ENCODE measurements at regions not wholly inside any gene's neighbourhood (a gene's known extent, or its start where the extent isn't known, plus 50 kb on each side); places are given as distances from the start of the nearest gene placed in this dataset.

- no peak overlapping the region for H3K27ac ChIP-seq (ENCODE audit: low read depth, low read length)
- TF ChIP-seq EZH2phosphoT487 (conservative IDR thresholded peaks at IDR 0.05; ENCODE audit: low read length) (no peak), CTCF (IDR thresholded peaks at IDR 0.05; ENCODE audit: insufficient read depth, low read length, poor library complexity, severe bottlenecking) (no peak)
Observed at GRCh38 chr18:44178476-44178875, 502.2 kb upstream of the SETBP1 start.

GRCh38 chr18:44179693-44180092 lies 501.0 kb upstream of the SETBP1 start:
- no peak overlapping the region for H2AFZ ChIP-seq (ENCODE audit: low read depth, low read length, severe bottlenecking)
- no peaks in the 10 kb centered on the region for H3K27me3 ChIP-seq (ENCODE audit: low read length)
- no peak overlapping the region for H3K9ac ChIP-seq (ENCODE audit: low read length)
- no peak overlapping the region for H3K27ac ChIP-seq (ENCODE audit: low read depth, low read length)
- no peaks in the 10 kb centered on the region for H3K36me3 ChIP-seq (ENCODE audit: low read length)
- H3K9me2 ChIP-seq (replicated peaks; ENCODE audit: insufficient read depth, low read length) = no peaks in the 10 kb centered on the region
- H3F3A ChIP-seq (ENCODE audit: insufficient read depth) = no peaks in the 10 kb centered on the region
- TF ChIP-seq EZH2phosphoT487 (conservative IDR thresholded peaks at IDR 0.05; ENCODE audit: low read length) (no peak), CTCF (IDR thresholded peaks at IDR 0.05; ENCODE audit: insufficient read depth, low read length, poor library complexity, severe bottlenecking) (no peak)
- no peaks in the 10 kb centered on the region for H4K20me1 ChIP-seq (ENCODE audit: low read depth, low read length)
- no peak overlapping the region for H3K4me2 ChIP-seq (ENCODE audit: low read depth, low read length, poor library complexity, severe bottlenecking)
- no peaks in the 10 kb centered on the region for H3K79me2 ChIP-seq (ENCODE audit: insufficient read depth, low read length)
- no peaks in the 10 kb centered on the region for H3K9me3 ChIP-seq (ENCODE audit: insufficient read depth, low read length)
- H3K4me3 ChIP-seq (ENCODE audit: insufficient read depth, low read length, poor library complexity, severe bottlenecking) = no peak overlapping the region

More at GRCh38 chr18:44178476-44178875, 502.2 kb upstream of the SETBP1 start:
- Histone ChIP-seq H3K4me2 (ENCODE audit: low read depth, low read length, poor library complexity, severe bottlenecking) (no peak overlapping the region), H2AFZ (ENCODE audit: low read depth, low read length, severe bottlenecking) (no peak overlapping the region), H4K20me1 (ENCODE audit: low read depth, low read length) (no peaks in the 10 kb centered on the region), H3K36me3 (ENCODE audit: low read length) (no peaks in the 10 kb centered on the region), H3K27me3 (ENCODE audit: low read length) (no peaks in the 10 kb centered on the region), H3F3A (ENCODE audit: insufficient read depth) (no peaks in the 10 kb centered on the region), H3K9me2 (replicated peaks; ENCODE audit: insufficient read depth, low read length) (no peaks in the 10 kb centered on the region), H3K79me2 (ENCODE audit: insufficient read depth, low read length) (no peaks in the 10 kb centered on the region), H3K9ac (ENCODE audit: low read length) (no peak overlapping the region), H3K9me3 (ENCODE audit: insufficient read depth, low read length) (no peaks in the 10 kb centered on the region), H3K4me3 (ENCODE audit: insufficient read depth, low read length, poor library complexity, severe bottlenecking) (no peak overlapping the region)

- Histone ChIP-seq H3K36me3 (ENCODE audit: low read length) (no peaks in the 10 kb centered on the region), H3K9ac (ENCODE audit: low read length) (no peak overlapping the region), H3K4me2 (ENCODE audit: low read depth, low read length, poor library complexity, severe bottlenecking) (no peak overlapping the region), H3K9me2 (replicated peaks; ENCODE audit: insufficient read depth, low read length) (no peaks in the 10 kb centered on the region), H3K9me3 (ENCODE audit: insufficient read depth, low read length) (no peaks in the 10 kb centered on the region), H3F3A (ENCODE audit: insufficient read depth) (no peaks in the 10 kb centered on the region), H4K20me1 (ENCODE audit: low read depth, low read length) (no peaks in the 10 kb centered on the region), H3K79me2 (ENCODE audit: insufficient read depth, low read length) (no peaks in the 10 kb centered on the region), H2AFZ (ENCODE audit: low read depth, low read length, severe bottlenecking) (no peak overlapping the region), H3K27ac (ENCODE audit: low read depth, low read length) (no peak overlapping the region), H3K27me3 (ENCODE audit: low read length) (no peaks in the 10 kb centered on the region), H3K4me3 (ENCODE audit: insufficient read depth, low read length, poor library complexity, severe bottlenecking) (no peak overlapping the region)
- TF ChIP-seq CTCF (IDR thresholded peaks at IDR 0.05; ENCODE audit: insufficient read depth, low read length, poor library complexity, severe bottlenecking) (no peak), EZH2phosphoT487 (conservative IDR thresholded peaks at IDR 0.05; ENCODE audit: low read length) (no peak)
Observed at GRCh38 chr18:44180683-44181082, 500.0 kb upstream of the SETBP1 start.

Data from SU-DHL-6 (cell line).